Heart left ventricle (tissue), 13 donors: ENCODE measurements at regions not wholly inside any gene's neighbourhood (a gene's known extent, or its start where the extent isn't known, plus 50 kb on each side); places are given as distances from the start of the nearest gene placed in this dataset.

Experiments
- POLR2A ChIP-seq, 2 donors: fragments of 450-650 bp; IDR thresholded peaks; one replicate each; pipeline ENCODE4 v1.6.1; 2017; ENCODE audit warnings: antibody characterized with exemption in 2 of 2, mild to moderate bottlenecking in 2 of 2, moderate library complexity in 2 of 2
- TF ChIP-seq, protein P1 (sequence below), 12 donors: fragments of 200-600 bp; sonication (generic) in 4 of 12; IDR thresholded peaks; one replicate each; pipeline versions ENCODE4 v1.5.0 to v1.8.0; 2018 to 2022; ENCODE audit warnings: antibody characterized with exemption in 12 of 12, mild to moderate bottlenecking in 5 of 12
- donor health status: ischemic (EF 13 %, LVEDD 7.1; RV severe dilation, severe dysfunction).
- donor health status: DM: no; HTN: yes; CAD: no.
- donor health status: DM: no; HTN: no; CAD: no.
- donor health status: ischemic (EF 25% LVEDD 6.9; RV normal size, moderate dysfunction).
- donor health status: ischemic (EF 25% LVEDD 5.7; RV mildly dilated, moderate dysfunction).
- donor health status: ischemic (EF 35%, LVEDD 5.7; RV mildly dilated, moderate dysfunction).
- donor health status: nonischemic (EF 11% LVEDD 7.7; RV severe dilation, severe dysfunction).
- donor health status: DM: yes; HTN: yes; CAD: no.
- donor health status: PGD.
- donor health status: ischemic (EF 29% LVEDD 5.4; RV normal size, mild dysfunction).
- donor health status: nonischemic (EF 23%, LVEDD 6.1; RV moderate dilation, normal function).

DNA sequence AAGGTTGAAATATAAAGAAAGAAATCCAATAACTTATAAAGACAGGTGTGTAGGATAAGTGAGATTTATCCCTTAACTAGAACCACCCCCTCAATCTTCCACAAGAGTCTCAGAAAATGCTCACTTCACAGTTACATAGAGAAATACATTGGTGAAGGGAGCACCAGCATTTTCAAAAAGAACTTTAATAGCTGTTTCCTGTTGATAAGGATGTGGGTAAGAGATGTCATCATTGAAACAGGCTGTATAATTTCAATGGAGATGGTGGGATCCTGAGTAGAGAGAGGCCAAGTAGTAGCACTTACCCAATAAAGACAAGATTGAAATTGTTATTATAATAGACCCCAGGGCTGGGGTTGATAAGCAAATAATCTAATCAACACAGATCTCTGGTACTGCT is 162.2 kb upstream of the TACR1 start:
- TF ChIP-seq, protein P1, sequence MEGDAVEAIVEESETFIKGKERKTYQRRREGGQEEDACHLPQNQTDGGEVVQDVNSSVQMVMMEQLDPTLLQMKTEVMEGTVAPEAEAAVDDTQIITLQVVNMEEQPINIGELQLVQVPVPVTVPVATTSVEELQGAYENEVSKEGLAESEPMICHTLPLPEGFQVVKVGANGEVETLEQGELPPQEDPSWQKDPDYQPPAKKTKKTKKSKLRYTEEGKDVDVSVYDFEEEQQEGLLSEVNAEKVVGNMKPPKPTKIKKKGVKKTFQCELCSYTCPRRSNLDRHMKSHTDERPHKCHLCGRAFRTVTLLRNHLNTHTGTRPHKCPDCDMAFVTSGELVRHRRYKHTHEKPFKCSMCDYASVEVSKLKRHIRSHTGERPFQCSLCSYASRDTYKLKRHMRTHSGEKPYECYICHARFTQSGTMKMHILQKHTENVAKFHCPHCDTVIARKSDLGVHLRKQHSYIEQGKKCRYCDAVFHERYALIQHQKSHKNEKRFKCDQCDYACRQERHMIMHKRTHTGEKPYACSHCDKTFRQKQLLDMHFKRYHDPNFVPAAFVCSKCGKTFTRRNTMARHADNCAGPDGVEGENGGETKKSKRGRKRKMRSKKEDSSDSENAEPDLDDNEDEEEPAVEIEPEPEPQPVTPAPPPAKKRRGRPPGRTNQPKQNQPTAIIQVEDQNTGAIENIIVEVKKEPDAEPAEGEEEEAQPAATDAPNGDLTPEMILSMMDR (IDR thresholded peaks at IDR 0.05) = no peak
- TF ChIP-seq POLR2A (IDR thresholded peaks at IDR 0.05) = no peak
